GM21723 (cell line): ENCODE measurements at regions not wholly inside any gene's neighbourhood (a gene's known extent, or its start where the extent isn't known, plus 50 kb on each side); places are given as distances from the start of the nearest gene placed in this dataset.
"Not testable (repeated sequence)": the region's sequence is repeated elsewhere in the genome, so short reads cannot be mapped to it uniquely, and the experiment has no call there.

Source experiments
- ATAC-seq: cut with Tn5 transposase; IDR thresholded peaks from one replicate; pipeline ENCODE4 v1.9.1; 2021; ENCODE audit warnings: mild to moderate bottlenecking, moderate library complexity; ENCODE audit not compliant: unreplicated experiment

DNA sequence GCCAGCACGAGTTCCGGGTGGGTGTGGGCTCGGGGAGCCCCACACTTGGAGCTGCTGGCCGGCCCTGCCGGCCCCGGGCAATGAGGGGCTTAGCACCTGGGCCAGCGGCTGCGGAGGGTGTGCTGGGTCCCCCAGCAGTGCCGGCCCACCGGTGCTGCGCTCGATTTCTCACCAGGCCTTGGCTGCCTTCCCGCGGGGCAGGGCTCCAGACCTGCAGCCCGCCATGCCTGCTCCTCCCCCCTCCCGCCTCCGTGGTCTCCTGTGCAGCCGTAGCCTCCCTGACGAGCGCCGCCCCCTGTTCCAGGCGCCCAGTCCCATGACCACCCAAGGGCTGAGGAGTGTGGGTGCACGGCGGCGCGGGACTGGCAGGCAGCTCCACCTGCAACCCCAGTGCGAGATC lies 1103.1 kb downstream of the OTOL1 start:
- ATAC-seq = not testable (repeated sequence)

DNA sequence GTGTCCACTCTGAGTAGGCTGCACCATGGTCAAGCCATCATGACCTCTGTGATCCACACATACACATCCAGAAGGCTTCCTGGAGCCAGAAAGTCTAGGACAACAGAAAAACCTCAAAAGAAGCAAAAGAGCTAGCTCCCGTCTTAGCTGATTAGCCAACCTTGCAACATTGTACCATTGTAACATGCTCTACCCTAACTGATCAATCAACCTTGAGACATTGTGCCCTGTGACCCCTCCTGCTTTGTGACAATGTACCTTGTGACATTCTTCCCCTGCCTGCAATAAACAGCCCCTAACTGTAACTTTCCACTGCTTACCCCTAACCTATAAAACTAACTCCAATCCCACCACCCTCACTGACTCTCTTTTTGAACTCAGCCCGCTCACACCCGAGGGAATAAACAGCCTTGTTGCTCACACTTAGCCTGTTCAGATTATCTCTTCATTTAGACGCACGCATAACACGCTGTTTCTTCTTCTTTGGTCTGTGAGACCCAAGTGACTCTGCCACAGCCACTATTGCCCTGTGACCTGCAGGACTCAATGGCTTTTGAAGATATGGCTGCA lies 1104.6 kb downstream of the OTOL1 start:
- no peak for ATAC-seq

DNA sequence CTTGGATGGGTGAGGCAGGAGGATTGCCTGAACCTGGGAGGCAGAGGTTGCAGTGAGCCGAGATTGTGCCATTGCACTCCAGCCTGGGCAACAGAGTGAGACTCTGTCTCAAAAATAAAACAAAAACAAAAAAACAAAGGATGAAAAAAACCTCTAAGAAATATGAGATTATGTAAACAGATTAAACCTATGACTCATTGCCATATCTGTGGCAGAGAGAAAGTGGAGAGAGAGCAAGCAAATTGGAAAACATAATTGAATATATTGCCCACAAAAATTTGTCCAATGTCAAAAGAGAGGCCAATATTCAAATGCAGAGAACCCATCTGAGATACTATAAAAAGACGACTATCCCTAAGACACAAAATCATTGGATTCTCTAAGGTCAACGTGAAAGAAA lies 1106.0 kb downstream of the OTOL1 start:
- ATAC-seq = no peak

DNA sequence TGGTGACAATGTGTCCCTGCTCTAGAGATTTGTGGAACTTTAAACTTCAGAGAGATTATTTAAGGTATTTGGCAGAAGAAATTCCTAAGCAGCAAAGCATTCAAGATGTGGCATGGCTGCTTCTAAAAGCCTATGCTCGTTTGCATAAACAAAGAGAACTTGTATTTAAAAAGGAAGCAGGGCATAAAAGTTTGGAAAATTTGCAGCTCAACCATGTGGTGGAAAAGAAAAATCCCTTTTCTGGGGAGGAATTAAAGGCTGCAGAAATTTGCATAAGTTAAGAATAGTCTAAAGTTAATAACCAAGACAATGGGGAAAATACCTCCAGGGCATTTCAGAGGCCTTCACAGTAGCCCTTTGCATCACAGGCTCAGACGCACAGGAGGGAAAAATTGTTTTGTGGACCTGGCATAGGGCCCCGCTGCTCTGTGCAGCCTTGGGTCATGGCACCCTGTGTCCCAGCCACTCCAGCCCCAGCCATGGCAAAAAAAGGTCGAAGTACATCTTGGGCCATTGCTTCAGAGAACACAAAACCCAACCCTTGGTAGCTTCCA lies 1109.1 kb downstream of the OTOL1 start:
- no peak for ATAC-seq

DNA sequence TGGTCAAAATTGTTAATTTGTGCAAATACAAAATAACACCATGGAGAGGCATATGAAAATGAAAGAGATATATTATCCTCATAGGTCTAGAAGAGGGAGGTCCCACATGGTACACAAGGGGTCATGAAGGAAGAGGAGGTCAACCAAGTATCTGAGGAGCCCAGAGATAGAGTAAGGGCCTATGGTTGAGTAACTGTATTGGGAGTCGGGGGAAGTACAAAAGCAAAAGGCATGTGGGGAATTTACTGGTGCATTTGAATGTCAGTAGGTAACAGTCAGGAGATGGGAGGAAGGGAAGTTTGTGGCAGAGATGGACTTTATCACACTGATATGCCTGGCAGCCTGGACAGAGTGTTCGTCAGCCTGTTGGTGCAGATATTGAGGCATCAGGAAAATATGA lies 1113.7 kb downstream of the OTOL1 start:
- ATAC-seq = no peak

DNA sequence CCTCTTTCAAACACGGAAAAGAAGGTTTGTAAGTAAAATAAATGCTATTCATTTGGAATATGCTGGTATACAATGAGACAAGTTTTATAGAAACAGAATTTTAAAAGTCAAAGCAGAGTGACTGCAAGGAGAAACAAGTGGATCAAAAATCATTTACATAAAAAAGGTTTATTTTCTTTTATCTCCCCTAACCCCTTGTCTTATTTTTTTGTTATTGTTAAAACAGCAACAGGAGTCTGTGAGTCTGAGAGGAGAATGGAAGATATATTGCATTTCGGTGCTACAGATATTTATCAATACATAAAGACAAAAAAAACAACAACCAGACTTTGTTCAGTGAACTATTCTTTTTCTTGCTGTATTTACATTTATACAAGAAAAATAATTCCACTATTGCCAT lies 1116.4 kb downstream of the OTOL1 start:
- no peak for ATAC-seq

DNA sequence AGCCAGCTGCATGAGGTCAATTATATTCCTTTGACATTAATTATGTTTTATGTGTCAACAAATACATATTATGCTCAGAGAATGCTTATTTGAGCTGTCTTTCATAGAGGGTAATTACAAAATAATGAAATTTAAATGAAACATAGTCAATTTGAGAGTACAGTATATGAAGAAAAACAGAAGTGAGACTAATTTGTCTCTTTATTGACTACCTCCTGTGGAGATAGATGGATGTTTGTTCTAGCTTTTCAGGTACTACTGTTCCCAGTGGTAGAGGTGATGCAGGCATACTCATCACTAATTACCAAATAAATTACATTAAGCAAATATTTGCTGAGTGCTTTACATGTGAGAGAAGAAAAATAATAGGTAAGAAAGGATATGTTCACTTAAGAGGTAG lies 1129.6 kb downstream of the OTOL1 start:
- ATAC-seq = no peak

DNA sequence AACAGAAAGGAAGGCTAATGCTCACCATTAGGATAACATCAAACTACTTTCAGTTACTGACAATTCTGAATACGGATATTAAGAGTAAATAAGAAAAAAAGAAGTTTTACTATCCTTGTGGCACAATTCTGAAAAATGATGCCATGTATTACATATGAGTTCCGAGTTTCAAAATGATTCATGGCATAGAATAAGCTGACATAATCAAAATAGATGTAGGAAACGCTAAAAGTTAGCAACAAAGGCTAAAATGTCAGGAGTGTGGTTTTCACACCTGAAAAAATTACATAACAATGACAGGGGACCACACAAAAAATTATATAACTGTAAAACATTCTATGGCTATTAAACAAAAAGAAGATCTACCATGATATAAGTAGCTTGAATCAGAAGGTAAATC lies 1131.9 kb downstream of the OTOL1 start:
- ATAC-seq = no peak

DNA sequence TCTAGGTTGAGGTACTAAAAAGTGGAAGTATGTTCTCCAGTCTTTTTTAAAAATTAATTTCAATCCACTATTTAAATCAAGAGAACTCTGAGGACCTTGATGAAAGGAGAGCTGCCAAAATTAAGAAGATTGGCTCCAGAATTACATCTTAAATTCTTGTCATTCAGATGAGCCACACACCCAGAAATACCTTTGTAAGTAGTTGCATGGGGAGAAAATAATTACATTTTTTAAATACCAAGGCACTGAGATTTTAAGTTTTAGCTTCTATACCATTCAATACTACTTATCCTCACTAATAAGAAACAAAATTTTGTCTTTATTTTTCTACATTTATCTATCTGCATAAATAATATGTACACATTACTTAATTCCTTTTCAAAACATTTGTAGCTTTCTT lies 1132.8 kb downstream of the OTOL1 start:
- ATAC-seq = no peak

DNA sequence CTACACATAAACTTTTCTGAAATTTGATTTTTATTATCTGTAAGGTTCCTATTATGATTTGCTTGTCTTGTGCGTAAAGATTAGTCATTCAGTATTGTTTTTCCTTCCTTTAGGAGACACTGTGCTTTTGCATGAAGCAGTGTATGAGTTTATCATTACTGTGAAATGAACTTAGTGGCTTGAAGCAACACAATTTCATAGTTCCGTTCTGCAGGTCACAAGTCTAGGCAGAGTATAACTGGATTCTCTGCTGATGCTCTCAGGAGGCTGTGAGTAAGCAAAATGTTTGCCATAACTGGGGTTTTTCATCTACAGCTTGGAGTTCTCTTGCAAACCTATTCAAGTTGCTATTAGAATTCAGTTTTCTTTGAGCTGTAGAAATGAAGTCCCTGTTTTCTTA lies 1136.1 kb downstream of the OTOL1 start:
- no peak for ATAC-seq

DNA sequence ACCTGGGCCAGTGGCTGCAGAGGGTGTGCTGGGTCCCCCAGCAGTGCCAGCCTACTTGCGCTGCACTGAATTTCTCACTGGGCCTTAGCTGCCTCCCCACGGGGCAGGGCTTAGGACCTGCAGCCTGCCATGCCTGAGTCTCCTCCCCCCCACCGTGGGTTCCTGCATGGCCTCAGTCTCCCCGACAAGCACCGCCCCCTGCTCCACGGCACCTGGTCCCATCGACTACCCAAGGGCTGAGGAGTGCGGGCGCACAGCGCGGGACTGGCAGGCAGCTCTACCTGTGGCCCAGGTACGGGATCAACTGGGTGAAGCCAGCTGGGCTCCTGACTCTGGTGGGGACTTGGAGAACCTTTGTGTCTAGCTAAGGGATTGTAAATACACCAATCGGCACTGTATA lies 1143.6 kb downstream of the OTOL1 start:
- ATAC-seq = not testable (repeated sequence)

DNA sequence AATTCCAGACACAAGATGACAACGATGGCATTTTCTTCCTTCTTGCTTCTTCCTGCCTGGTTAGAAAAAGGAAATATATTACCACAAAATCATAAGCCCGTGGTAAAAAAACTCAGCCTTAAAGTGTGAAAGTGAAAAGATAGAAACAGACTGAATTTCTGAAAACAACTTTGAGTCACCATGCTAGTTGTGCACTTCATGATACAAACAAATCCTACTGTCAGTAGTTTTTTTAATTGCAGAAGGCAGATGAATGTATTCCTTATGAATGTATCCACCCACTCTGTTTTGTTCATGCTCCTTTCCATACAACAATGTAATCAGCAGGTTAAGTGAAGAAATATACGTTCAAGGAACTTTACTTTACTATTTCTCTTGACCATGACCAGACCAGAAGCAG lies 1144.7 kb downstream of the OTOL1 start:
- ATAC-seq = no peak

DNA sequence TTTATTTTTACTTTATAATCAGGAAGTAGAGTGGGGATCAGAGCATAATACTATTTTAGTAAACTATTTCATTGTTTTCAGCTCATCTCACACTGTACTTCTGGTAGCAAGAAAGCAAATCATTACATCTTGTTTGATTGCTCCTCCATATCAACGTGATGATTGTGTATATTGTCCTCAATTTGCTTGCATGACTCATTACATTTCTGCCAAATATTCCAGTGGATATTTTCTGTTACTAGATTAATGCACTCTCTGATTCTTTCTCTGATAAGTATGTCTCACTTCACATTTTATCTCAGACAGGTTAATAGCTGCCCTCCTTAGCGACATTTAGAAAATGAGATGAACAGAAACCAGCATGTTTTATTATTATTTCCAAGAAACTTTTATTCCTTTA lies 1145.3 kb downstream of the OTOL1 start:
- ATAC-seq = no peak

DNA sequence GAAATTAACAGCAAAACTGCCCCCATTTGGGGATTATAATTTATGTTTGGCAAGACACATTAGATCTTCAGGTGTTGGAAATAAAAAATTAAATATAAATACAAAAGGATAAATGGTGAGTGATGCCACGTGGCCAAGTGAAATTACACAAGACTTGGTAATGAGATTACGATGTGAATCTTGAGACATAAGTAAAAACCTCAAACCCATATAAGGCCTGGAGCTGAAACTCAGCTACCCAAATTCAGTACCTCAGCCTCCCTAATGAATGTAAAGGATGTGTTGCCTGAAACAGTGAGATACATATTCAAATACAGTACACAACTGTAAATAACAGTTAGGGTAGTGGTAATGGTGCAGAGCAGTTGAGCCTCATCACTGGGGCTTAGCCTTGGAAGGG lies 1146.6 kb downstream of the OTOL1 start:
- ATAC-seq = no peak

DNA sequence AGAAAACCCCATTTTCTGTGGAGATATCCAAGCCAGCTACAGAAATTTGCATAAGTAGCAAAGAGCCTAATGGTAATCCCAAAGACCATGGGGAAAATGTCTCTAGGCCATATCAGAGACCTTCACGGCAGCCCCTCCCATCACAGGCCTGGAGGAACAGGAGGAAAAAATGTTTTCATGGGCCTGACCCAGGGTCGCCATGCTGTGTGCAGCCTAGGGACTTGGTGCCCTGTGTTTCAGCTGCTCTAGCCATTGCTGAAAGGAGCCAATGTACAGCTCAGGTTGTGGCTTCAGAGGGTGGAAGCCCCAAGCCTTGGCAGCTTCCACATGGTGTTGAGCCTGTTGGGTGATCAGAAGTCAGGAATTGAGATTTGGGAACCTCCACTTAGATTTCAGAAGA lies 1150.7 kb downstream of the OTOL1 start:
- ATAC-seq = no peak

DNA sequence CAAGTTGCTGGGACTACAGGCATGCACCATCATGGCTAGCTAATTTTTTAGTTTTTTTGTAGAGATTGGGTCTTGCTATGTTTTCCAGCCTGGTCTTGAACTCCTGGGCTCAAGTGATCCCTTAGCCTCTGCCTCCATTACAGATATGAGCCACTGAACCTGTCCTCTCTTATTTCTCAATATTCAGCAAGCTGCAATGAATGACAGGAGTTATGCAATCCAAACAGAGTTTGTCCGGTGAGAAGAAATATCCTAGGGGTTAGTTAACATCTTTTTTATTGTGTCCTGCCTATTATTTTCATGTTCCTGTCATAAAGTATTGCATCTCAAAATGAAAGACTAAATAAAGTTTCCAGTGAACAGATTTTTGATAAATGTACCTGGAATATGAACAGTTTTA lies 1161.4 kb downstream of the OTOL1 start:
- ATAC-seq = no peak

DNA sequence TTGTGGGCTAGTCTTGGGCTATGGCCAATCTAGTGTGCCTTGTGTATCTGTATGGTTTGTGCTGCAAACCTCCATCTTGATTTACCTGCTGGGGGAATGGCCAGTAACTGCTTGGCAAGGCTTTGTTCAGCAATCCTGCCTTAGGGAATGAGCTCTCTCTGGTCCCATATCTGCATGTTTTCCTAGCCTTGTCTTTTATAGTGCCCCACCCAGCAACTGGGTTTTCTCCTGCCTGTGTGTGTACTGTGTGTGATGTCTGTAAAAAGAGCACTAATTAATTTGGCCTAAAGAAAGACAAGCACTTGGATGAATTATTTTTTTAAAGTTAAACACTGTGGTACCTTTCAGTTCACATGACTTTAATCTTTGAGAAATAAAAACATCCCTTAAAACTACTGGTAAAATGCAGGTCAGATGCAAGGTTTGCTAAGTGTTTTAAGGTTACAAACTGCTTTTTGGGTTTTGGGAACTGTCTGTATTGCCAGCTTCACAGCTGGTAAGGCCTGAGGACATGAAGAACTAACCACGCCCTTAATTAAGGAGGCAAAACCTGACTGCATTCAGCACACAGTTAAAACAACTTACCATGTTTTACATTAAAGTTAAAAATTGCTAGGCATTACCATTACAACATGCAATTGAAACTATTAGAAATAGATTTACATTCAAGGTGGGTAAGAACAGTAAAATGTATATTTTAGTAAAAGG lies 1169.2 kb downstream of the OTOL1 start:
- ATAC-seq = no peak

DNA sequence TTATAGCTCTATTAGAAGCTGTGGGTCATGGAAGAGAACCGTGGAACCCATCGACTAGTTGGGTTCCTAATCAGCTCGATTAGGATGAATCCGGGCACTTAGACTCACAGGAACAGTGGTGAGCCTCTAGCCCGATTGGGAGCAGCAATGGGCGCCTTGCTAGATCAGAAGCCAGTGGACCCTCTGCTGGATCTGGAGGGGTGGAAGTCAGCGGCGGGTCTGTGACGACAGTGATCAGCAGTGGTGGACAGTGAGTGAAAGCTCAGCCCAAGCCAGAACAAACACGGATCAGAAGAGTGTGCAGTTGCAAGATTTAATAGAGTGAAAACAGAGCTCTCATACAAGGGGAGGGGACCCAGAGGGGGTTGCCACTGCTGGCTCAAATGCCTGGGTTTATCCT lies 1170.2 kb downstream of the OTOL1 start:
- ATAC-seq = no peak

DNA sequence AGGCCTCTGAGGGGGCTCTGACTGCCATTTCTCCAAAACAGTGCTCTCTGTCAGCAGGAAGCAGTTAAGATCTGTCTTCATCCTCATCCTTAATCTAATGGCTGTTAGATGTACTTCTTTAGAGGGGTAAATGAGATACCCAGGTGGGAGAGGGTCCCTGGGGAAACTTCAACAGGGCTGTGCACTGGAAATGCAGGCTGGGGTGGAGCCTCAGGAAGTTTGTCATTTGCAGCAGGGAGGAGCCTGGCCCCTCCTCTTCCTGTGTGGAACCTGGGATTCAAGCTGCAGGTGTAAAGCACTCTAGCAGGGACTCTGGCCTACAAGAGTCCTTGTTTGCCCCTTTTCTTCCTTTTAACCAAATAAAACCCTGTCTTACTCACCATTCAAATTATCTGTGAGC lies 1173.6 kb downstream of the OTOL1 start:
- ATAC-seq = no peak

DNA sequence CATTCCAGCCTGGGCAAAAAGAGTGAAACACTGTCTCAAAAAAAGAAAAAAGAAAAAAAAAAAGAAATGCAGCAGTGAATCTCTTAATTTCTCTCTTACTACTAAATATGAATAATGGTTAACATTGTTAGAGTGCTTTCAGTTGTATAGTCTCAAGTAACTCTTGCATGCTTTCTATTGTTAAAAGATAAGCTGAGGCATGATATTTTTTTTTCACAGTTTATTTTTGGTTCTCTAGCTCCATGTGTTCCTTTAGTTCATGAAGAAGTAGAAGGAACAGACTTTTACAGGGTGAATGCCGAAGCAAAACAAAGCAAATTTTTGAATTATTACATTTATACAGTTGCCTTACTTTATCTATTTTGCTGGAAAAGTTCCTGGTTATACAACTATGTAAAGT lies 1180.9 kb downstream of the OTOL1 start:
- ATAC-seq = no peak

DNA sequence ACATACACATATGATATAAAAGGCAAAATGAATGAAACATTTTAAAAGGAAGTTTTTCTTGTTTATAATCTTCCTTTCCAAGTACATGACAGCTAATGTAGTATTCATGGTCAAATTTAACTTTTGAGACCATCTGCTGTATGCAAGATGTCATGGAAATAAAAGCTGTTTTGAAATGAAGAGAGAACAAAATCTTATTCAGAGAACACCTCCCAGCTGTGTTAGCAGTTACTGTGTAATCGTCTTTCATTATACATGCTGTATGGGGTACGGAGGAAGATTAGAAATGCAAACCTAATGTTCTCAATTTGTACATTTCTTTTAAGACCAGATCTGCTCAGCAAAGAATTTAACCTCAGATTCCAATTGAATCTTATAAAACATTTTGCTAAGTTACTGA lies 1182.3 kb downstream of the OTOL1 start:
- no peak for ATAC-seq

DNA sequence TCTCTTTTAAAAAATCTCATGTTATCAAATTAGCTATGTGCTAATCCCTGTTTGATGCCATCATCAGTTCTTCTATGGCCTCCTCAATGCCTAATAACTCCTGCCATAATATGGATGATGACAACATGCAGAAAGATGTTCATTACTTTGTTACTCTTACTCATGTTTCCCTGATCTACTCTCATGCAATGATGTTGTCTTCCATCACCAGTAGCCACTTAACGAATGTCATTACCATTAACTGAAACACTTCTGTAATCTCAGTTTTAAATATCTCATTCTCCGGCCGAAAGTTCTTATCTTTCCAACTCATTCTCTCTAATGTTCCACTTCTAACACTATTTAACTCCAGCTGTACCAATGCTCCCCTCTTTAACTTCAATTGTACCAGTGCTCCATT lies 1187.7 kb downstream of the OTOL1 start:
- no peak for ATAC-seq

DNA sequence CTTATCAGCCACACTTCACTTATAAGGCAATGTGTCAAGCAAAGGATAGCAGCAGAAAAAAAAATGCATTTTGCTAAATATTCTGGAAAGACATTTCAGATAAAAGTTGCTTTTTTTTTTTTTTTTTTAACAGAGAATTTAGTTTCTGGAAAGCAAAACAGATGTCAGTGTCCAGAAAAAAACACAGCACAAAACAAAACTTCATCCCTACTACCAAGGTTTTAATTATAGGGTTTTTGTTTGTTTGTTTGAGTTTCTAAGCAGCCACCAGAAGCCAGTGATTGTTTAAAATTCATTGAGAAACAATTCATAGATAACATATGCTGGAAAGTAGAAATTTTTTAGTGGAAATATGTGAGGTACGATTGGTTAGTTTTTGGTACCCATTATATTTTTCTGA lies 1202.7 kb downstream of the OTOL1 start:
- ATAC-seq = no peak
